ENCODE measurements at regions not wholly inside any gene's neighbourhood (a gene's known extent, or its start where the extent isn't known, plus 50 kb on each side); places are given as distances from the start of the nearest gene placed in this dataset.

- TF ChIP-seq POLR2A (IDR thresholded peaks at IDR 0.05) (no peak), CTCF (IDR thresholded peaks at IDR 0.05) (no peak), POLR2AphosphoS5 (IDR thresholded peaks at IDR 0.05) (no peak), EP300 (IDR thresholded peaks at IDR 0.05) (no peak)
- Histone ChIP-seq H3K27me3 (no peaks in the 10 kb centered on the region), H3K27ac (no peak overlapping the region), H3K4me3 (no peak overlapping the region), H3K36me3 (no peaks in the 10 kb centered on the region), H3K9me3 (peaks cover 0 to 11% (median 8%) of the 10 kb centered on the region in 4 donors), H3K4me1 (no peaks in the 10 kb centered on the region)
- 81 to 88% (median 82%) methylated on average over 15 of the region's 15 CpGs for WGBS, 5 donors
- no peak for DNase-seq
- intact Hi-C loops (cut with DNase I; ENCODE audit: low total_unique reads) = no loop called here
Measured at GRCh38 chr12:124207617-124208016, 87.3 kb upstream of the RFLNA start.

GRCh38 chr12:124208489-124208888, 86.4 kb upstream of the RFLNA start:
- H3K27ac ChIP-seq = no peak overlapping the region
- intact Hi-C loops (cut with DNase I; ENCODE audit: low total_unique reads) = no loop called here
- DNase-seq = no peak
- TF ChIP-seq EP300 (IDR thresholded peaks at IDR 0.05) = no peak
- no peak for TF ChIP-seq CTCF (IDR thresholded peaks at IDR 0.05)
- TF ChIP-seq POLR2AphosphoS5 (IDR thresholded peaks at IDR 0.05) = no peak
- H3K4me1 ChIP-seq = no peaks in the 10 kb centered on the region
- H3K36me3 ChIP-seq = no peaks in the 10 kb centered on the region
- no peaks in the 10 kb centered on the region for H3K27me3 ChIP-seq
- 82 to 89% (median 86%) methylated on average over 15 of the region's 15 CpGs for WGBS, 5 donors
- no peak overlapping the region for H3K4me3 ChIP-seq
- peaks cover 0 to 12% (median 8%) of the 10 kb centered on the region in 4 donors for H3K9me3 ChIP-seq

GRCh38 chr12:124210991-124211577, 83.8 kb upstream of the RFLNA start:
- no peak for DNase-seq
- no peaks in the 10 kb centered on the region for H3K4me1 ChIP-seq
- peaks cover 0 to 25% (median 13%) of the 10 kb centered on the region in 4 donors for H3K9me3 ChIP-seq
- no peak for TF ChIP-seq POLR2AphosphoS5 (IDR thresholded peaks at IDR 0.05)
- TF ChIP-seq EP300 (IDR thresholded peaks at IDR 0.05) = no peak
- no peak for TF ChIP-seq POLR2A (IDR thresholded peaks at IDR 0.05)
- TF ChIP-seq CTCF (IDR thresholded peaks at IDR 0.05) = no peak
- WGBS, 5 donors = 79 to 94% (median 91%) methylated on average over 4 of the region's 4 CpGs
- no peaks in the 10 kb centered on the region for H3K27me3 ChIP-seq
- intact Hi-C loops (cut with DNase I; ENCODE audit: low total_unique reads) = no loop called here
- no peak overlapping the region for H3K27ac ChIP-seq
- H3K36me3 ChIP-seq = no peaks in the 10 kb centered on the region
- H3K4me3 ChIP-seq = no peak overlapping the region

- intact Hi-C loops (cut with DNase I; ENCODE audit: low total_unique reads) = no loop called here
- Histone ChIP-seq H3K9me3 (peaks cover 0 to 25% (median 13%) of the 10 kb centered on the region in 4 donors), H3K4me3 (no peak overlapping the region), H3K36me3 (no peaks in the 10 kb centered on the region), H3K4me1 (no peaks in the 10 kb centered on the region), H3K27me3 (no peaks in the 10 kb centered on the region), H3K27ac (no peak overlapping the region)
- no peak for DNase-seq
- TF ChIP-seq POLR2A (IDR thresholded peaks at IDR 0.05) (no peak), POLR2AphosphoS5 (IDR thresholded peaks at IDR 0.05) (no peak), EP300 (IDR thresholded peaks at IDR 0.05) (no peak), CTCF (IDR thresholded peaks at IDR 0.05) (no peak)
- WGBS, 5 donors = 95 to 99% (median 98%) methylated on average over 2 of the region's 2 CpGs
Measured at GRCh38 chr12:124211753-124212152, 83.1 kb upstream of the RFLNA start.
